C1 segment of cervical spinal cord (tissue), 14 donors: ENCODE measurements at regions not wholly inside any gene's neighbourhood (a gene's known extent, or its start where the extent isn't known, plus 50 kb on each side); places are given as distances from the start of the nearest gene placed in this dataset.

ENCODE experiments used
- DNase-seq, 14 donors: peaks; one replicate each; lab custom pipeline; 2025; lab: John Stamatoyannopoulos, UW

DNA sequence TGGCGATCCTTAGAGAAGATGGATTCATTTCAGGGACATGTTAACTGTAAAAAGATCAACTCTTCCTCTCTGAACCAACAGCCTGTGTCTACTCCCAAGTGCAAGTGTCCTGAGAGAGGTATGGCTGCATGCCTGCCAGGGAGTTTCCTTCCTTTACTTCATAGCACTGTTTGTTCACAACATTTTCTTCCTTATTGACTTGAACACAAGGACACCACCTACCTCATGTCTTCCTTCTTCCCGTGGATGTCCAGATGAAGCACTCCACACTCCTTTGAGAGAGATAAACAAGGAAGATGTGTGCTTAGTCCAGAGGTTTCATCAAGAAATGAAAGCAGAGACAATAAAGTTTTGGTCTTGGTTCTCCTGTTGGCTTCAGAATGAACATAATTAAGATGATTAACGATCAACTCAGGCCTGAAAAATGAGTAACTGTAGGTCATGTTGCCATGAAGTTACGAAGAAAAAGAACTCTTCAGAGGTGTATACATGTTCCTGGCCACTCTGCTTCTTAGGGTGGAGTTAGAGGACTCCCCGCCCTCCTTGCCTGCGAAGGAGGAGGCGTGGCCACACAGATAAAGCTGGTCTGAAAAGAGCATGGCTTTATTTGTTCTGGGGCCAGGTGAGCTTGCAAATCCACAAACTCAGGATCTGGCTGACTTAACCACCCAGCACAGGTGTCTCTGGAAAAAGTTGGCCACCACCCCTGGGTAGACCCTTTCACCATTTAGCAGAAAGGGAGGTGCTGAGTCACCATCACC is 155.0 kb upstream of the KCTD1 start:
- no peak for DNase-seq

DNA sequence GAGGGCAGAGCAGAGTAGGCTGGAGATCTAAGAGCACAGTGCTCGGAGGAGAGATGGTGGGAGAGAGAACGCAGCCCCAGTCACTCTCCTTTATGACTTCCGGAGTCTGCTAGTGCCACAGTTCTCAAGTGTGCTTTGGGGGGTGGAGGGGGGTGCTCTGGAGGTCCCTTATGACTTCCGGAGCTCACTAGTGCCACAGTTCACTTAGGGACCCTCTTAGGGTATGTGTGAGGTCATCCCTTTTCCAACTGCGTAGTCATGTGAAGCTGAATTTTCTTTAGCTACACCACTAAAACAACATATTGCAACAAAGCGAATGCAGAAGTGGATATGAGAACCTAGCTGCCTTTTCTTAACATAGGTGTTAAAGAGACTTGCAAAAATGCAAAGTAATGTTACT is 153.7 kb upstream of the KCTD1 start:
- DNase-seq, result no peak

DNA sequence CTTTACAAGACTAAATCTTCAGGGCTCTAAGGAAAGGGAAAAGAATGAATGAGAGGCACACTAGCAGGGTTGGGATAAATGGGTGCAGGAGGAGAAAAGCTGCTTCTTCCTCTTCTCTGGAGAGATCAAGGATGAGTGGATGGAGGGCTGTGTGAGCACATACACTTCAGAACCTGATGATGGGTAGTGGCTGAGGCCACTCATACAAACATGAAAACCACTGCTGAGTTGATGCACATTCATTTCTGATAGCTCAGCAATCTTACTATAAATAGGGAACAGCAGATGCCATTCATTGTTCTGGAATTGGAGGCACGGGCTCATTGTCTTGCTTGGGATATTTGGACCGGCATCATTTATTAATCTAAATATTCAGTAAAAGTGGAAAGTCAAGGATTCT is 152.4 kb upstream of the KCTD1 start:
- DNase-seq, result no peak

DNA sequence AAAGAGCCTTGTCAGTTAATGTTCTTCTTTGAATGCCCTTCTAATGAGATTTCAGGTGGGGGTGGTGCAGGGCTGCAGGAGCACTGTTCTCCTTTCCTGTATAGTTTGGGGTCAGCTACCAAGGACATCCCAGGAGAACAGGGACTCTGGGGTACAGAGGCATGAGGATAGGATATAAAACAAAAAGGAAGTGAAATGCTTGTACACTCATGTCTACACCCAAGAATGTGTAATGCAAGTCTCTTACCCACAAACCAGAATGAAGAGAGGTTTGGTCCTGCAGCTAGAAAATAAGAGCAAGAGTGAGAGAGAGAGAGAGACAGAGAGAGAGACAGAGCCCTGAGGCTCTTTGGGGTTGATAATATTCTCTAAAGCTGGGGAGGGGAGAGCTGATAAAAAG is 151.8 kb upstream of the KCTD1 start:
- DNase-seq, result no peak

DNA sequence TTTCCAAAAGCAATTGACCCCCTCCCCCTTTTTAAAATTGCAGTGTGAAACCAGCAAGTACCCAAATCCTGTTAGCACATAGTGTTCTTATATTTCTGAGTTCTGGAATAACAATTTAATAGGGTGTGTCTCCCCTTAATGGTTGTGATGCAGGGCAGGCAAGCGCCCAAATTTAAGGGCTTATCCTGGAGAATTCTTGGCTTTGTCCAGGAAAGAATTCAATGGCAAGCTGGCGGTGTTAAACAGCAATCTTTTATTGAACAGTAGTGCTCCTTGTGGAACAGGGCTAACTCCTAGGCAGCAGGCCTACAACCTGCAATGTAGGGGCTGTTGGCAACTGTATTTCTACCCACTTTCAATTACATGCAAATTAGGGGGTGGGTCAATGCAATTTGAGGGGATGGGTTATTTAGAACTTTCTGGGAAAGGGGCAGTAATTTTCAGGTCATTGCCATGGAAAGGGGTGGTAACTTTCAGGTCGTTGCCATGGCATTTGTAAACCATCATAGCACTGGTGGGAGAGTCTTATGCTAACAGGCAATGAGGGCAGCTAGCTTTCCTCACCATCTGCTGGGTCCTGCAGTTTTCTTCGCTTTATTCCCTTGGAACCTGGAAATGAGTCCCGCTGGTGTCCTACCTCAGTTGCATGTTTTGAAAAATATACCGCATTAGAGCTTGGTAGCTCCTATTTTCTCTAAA is 149.0 kb upstream of the KCTD1 start:
- no peak for DNase-seq

DNA sequence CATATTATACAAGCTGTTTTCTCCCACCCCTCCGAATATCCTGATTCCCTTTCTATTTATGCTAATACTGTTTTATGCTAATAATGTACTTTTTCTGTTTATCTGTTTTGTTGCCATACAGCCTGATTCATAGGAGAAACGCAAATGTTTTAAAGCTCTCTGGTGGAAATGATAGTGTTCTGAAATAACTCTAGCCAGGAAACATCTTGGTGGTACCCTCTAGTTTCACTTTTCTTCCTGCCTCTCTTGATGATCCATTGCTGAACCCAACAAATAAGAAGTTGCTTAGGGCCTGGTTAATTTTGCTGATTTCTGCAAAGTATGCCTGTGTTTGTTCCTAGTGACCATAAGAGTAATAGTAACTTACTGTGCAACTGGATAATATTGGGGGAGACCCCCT is 148.4 kb upstream of the KCTD1 start:
- no peak for DNase-seq

DNA sequence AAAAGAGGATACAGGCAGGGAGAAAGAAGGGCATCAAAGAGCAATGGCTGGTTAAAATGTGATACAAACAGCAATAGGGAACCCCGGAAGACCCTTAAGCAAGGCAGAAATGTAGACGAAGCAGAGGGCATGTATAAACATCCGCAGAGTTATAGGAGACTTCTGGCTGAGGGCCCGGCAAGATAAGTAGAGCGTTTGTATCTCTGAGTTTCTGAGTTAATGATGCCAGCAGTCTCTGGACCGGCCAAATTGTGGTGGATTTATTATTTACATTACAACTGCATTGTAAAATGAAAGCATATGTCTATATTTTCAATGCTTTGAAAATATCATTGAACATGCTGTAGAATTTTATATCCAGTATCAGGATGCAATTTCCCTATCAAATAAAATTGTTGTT is 148.0 kb upstream of the KCTD1 start:
- no peak for DNase-seq

DNA sequence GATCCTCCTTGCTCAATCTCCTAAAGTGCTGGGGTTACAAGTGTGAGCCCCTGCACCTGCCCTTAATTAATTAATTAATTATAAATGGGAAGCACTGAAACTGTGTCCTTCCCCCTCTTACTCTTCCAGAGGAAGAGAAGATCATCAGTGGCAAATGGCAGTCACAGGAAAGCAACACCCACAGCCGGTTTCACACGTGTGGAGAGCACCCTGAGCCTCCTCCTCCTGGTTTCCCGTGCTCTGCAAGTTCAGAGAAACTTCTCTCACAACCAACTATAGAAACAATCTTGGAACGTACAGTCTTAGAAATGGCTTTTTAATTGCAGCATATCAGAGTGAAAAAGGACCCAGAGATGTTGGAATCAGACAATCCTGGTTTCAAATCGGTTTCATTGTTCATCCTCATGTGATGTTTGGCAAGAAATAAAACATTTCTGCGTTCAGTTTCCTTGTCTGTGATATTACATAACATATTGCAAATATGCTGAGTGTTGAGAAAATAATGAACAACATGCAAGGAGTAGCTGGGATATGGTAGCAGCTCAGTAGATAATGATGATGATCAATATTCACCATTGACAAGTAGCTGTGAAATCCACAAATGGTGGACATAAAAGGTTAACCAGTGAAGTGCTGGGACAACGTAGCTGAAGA is 141.0 kb upstream of the KCTD1 start:
- DNase-seq, result no peak

DNA sequence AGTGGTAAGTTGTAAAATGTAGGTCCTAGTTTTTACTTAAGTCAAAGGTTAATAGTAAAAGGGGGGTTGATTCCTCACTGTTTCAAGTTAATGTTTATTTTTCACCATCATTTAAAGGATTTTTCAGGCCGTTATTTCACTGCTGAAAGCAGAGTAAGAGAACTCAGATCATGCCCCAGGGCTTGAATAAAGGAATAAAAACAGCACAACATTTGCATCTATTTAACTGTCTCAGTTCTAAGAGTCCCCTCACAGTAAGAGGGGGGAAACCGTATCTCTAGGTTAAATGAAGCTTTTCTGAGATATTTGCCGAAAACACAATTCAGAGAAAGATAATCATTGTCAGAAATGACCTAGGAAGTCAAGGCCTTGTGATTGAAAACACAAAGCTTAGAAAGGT is 138.2 kb upstream of the KCTD1 start:
- DNase-seq, result no peak

DNA sequence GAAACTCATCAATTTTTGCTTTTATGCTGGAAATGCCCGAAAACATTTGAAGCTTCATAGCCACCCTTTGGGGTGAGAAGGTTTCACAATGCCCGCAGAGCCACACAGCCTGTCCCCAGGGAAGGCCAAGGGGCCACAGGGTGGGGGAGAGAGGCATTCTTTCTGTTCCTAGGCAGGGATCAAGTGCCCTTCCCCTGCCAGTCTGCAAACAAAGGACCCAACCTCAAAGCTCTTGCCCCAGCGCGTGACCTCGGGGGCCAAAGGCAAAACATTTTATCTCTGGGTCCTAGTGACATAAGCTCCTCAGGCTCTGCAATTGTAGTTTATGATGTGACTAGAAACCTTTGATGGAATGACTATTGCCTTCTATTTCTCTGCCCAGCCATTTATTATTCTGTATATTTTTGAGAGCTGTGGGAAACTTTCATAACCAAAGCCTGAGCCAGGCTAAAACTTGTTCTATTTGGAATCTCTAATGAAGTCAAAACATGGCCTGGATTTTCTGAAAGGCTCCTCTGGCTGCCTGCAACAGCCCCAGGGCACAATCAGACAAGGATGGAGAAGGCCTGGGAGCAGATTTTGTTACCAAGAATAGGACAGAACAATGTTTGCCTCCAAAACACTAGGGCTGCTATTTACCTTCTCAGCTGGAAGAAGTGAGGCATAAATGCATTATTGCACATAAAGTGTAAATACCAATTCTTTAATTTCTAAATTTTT is 137.2 kb upstream of the KCTD1 start:
- DNase-seq, result no peak

DNA sequence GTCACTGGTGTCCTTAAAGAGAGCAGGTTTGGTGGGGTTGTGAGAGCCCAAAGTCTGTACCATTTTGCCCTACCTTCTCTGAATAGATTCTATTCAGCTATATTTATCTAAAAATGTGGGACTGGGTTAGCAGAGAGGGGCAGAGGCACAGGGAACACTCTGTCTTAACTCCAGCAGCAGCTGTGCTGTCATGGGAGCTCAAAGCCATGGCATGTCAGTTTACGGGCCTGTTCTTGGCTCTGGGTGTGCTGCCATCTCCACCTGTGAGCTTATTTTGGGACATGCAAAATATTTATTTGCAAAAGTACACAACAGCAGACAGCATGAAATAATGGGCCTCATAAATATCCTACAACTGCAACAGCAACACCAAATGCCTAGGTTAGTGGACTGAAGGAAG is 129.6 kb upstream of the KCTD1 start:
- no peak for DNase-seq

DNA sequence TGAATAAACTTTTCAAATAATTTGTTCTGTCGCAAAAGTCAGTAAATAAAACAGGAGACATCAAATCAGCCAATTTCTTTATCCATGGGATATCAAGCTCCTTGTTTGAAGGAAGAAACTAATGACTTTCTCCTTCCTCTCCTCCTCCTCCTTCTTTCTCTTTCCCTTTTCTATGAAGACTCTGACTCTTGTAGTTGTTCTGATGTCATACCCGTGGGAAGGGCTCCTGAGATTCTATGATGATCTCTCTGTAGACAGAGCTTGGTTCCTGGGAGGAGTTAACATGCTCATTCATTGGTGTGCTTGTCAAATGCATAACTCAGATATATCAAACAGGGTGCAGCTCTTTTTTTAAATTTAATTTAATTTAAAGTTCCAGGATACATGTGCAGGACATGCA is 118.7 kb upstream of the KCTD1 start:
- DNase-seq, result no peak

DNA sequence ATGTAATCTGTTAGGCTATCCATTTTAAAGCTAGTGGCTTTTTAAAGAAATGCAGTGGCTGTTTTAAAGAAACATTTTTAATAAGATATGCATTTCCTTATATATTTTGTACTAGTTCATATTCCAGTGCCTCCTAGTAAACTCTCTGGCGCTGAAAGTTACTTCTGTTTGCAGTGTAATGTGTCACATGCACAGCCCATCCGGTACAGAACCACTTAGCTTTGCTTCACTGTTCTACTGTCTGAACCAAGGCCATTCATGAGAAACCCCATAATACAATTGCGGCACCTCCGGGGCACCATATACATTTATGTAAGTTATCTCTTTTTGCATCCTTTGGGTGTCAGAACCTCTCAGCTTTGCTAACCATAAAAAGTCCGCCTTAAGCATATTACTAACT is 114.6 kb upstream of the KCTD1 start:
- DNase-seq, result no peak

DNA sequence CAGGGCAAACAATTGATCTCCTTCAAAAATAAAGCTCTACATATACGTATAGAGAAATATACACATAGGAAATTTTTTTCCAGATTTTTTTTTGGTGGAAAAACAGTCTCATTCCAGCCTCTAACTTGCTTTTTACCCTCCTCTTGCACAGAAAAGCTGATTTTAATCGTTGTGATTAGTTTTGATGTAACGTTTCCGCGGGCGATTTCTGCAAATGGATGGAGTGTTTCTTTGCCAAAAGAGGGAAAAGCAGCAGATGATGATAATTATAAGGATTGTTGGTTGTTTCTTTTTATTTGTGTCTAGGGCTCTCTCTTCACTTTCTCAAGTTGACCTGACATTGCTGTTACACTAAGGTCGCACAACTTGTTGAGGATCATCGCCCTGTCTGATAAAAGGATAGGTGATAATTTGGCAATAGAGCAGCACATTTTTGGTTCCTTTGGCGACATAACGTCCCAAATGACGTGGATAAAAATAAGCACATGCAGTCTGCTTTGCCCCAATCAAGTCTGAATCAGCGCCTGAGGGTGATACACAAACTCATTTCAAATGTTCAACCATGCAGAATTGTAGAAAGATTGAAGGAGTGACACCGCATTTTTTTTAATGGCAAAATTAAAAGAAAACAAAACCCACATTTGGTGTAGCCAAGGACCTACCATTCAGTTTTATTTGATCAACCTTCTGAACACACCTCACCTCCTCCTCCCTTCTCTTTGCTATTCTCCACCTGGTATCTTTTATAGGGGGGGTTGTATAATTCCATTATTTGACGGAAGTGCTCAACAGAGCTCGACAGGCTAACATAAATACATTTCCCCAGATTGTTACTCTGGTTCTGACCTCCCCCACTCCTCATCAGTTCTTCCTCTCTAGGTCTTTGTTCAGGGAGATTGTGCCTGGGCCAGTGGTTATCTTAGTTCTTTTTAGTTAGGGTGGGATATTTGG is 109.6 kb upstream of the KCTD1 start:
- peak in 1 of 14 donors; percentile 26 for DNase-seq

DNA sequence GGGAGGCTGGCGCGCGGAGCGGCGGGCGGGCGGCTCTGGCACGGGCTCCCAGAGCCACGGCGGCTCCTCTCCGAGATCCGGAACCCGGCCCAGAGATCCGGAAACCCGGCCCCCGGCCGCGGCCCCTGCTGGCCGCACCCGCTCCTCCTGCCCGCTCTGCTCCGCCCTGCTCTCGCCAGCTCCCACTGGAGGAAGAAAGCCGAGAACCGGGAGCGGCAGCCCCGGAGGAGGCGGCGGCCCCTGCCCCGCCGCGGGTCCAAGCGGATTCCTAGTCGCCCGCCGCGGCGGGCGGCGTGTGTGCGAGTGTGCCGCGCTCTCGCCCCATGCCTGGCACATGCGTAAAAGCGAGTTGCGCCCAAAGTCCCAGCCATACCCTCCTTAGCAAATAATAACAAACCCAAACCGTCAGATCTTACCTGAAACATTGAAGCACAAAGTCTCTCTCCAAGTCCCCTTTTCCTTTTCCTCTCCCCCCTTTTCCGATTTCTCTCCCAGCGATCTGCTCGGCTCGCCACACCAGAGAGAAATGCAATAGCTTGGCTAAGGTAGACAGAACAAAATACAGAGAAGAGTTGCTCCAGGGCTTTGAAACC is 108.7 kb upstream of the KCTD1 start:
- DNase-seq, result peak in 12 of 14 donors; percentile 41 to 91 (median 68)

DNA sequence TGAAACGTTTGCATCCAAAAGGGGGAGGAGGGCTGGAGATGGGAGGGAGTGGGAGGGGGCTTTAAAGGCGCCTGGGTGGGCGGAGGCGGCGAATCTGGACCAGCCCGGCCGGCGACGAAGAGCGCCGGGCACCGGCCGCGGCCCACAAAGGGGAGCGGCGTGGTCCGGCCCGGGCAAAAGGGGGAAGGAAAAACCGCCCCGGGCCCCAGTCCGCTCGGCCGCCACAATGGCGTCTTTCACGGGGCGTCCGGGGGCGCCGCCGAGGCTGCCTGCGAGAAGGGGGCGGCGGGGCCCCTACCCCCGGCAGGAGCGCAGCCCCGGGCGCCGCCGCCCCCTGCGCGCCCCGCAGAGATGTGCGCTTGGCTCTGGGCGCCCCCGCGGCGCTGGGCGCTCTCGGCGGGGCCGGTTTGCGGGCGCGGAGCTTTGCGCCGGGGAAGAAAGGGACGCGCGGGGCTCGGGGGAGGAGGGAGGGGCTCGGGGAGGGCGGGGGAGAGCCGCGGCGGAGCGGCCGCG is 108.1 kb upstream of the KCTD1 start:
- peak in 5 of 14 donors; percentile 53 to 81 (median 66) for DNase-seq

DNA sequence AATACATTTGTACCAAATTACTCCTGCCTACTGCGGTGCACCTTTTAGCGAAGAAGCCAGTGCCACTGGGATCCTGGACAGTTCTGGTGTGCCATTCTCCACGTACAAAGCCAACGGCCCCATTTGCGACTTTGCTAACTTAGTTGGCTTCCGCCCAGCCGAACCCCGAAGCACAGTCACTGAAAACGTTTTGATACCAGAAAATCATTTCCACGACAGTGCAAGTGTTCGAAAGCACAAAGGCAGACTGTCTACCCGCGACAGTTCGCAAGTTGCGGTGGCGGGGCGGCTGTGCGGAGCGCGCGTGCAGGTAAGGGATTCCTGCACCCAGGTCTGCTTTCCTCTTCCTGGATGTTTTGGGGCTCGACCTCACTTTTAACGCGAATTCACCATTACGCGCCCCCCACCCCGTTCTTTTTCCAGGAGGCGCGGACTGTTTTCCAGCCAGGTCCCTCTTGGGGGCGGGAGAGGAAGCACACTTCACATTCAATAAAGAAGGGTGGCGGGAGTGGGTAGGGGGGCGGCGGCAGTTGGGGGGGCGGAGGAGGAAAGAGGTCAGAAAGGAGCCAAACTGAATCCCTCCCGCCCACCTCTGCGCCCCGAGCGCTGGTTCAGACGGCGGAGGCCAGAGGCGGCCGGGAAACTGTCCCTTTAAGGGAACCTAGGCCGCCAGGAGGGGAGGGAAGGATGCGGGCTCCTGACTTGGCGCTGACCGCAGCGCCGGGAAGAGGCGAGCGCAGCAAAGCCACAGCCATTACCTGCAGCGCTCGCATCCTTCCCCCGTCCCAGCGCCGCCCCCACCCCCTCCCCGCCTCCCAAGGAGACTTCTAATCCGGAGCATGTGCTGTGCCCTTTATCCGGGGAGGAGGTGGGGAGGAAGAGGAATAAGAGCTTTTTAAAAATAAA is 107.4 kb upstream of the KCTD1 start:
- DNase-seq, result peak in 12 of 14 donors; percentile 34 to 84 (median 64)

DNA sequence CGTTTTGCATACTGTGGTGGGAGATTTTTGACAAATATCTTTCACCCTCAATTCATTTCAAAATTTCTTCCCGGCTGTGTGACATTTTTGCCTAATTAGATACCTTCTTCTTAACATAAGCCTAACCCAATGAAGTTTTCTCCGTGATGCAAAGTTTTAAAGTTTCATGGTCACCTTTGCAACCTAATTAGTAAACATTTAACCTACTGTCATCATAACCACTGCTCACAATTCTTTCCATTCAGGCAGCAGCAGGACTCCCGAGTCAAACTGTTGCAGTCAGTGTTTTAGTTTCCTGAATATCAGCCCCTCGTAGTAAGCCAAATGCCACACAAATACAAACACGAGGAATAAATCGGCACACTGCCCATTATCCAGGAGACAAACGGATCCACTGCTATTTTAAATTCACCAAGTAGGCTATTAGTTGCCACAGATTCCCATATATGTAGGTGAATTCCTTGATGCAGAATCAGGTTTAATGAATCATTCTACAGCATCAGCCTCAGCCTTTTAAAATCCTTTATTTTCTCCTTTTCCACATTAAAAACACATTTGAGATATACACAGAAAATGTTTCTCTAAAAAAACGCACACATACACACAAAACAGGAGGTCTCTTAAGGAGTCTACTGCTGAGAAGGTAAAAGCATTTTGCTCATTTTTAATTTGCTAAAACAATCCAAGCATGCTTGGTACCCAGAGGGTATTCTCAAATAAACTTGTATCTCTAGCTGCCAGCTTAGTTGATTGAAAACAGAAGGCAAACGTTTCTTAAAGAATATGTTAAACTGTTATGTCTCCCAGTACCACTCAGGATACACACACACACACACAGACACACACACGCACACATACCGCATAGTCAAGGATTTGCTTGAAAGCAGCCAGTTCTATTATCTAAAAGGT is 106.5 kb upstream of the KCTD1 start:
- peak in 2 of 14 donors; percentile 21 to 31 for DNase-seq
